ENCODE measurements at regions not wholly inside any gene's neighbourhood (a gene's known extent, or its start where the extent isn't known, plus 50 kb on each side); places are given as distances from the start of the nearest gene placed in this dataset.

DNA sequence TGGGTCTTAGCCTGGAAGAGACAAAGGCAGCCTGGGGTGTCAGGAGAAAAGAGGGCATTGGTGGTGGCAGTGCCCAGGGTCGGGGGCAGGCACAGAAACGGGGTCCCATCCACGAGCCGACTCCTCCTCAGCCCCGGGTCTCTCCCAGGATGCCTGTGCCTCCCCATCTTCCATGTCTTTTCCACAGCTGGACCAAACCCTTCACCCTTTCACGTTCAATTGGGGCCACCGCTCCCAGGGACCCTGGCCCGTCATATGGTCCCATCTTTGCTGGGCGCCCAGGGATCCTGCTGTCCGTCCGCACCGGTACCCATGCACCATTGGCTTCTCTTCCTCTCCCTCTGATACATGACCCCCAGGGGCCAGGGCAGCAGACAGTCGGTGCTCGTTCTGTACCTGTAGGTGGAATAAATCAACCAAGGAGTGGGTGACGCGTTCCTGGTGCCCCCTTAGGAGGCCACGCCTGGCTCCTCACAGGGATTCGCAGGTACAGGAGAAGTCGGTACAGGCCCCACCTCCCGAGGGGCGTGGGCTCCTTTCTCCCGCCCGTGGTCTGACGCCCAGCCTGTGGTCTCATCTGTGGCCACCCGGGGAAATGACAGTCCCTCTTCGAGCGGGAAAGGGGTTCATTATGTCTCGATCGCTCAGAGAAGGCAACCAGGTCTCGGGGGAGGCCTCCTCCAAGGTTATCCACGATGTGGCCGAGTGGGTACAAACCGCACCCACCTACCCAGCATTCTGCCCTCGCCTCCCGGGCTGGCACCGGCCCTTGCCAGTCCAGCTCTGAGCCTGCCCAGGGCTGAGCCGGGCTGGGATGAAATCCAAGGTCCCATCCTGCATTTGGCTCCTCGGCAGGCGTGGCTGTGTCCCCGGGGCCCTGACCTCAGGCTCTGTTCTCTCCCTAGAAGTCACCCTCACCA lies 1493.6 kb downstream of the BRD1 start:
- DNase-seq (ENCODE audit: low spot score), result no peak

- no peak for DNase-seq (ENCODE audit: low spot score)
Observed at GRCh38 chr22:48333323-48333763, 1494.3 kb downstream of the BRD1 start.

DNA sequence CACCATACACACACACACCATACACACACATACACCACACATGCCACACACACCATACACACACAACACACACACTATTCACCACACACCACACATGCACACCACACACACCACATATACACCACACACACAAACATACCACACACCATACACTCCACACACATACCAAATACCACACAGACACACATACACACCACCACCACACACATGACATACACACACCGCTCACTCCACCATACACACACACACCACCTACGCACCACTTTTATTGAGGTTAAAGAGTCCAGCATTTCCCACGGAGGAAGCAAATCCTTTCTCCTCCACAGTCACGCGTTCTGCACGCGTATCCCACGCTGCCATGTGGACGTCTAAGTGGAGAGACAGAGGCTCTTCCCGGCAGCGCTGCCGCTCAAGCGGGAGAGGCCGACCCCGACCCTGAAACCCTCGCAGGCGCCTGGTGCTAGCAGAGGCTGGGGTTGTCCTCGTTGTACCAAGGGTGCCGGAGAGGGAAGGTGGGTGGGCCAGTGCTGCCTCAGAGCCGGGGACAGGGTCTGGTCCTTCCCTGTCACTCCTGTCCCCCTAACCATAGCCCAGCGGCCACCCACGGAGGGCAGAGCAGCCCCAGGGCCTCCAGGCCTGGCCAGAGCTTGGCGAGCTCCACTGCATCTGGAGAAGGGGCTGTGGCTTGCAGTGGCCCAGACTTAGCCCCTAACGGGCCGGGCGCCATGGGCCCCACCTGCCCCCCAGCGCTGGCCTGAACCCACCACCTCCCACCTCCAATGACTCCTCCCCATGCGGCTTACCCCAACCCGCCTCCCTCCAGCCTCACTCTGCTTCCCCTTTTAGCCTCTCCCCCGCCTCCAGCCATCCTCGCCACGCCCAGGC lies 1495.0 kb downstream of the BRD1 start:
- DNase-seq (ENCODE audit: low spot score), result no peak

GRCh38 chr22:48331691-48332220 lies 1495.9 kb downstream of the BRD1 start:
- no peak for DNase-seq (ENCODE audit: low spot score)

DNA sequence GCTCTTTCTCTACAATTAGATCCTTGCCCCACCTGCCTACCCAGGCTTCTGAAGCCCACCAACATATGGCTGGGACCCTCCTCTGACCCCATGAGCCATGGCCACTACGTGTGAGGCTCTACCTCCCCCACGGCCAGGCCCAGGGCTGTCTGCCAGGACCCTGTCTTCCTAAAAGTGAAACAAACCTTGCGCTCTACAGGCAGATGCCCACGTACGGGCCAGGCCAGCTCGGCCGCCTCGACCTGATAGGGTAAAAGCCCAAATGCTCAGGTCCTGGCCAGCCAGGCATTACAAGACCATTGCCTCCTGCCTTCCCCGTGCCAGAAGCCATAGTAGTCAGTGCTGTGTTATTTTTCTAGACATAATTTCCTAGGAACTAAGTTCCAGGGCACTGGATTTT lies 1496.4 kb downstream of the BRD1 start:
- DNase-seq (ENCODE audit: low spot score), result no peak

GRCh38 chr22:48327721-48328120 lies 1500.0 kb downstream of the BRD1 start:
- DNase-seq (ENCODE audit: low spot score), result no peak

- no peak for DNase-seq (ENCODE audit: low spot score)
Observed at GRCh38 chr22:48323746-48324145, 1503.9 kb downstream of the BRD1 start.

DNA sequence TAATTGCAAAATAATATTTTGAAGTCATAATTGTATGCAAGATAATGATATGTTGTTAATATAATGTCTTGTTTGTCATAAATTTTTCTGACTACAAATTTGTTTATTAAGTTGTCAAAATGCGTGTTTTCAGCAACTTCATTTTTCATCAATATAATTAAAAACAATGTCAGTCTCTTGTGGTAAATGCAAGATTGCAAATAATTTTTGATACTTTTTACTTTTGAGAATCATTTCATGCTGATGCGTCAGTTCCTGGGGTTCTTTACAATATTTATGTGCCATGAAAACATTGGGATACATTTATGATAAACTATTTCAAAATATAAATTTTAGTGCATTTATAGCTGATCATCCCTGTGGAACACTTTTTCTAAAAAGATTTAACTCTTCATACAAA lies 1504.8 kb downstream of the BRD1 start:
- DNase-seq (ENCODE audit: low spot score), result no peak

- no peak for DNase-seq (ENCODE audit: low spot score)
Observed at GRCh38 chr22:48321986-48322545, 1505.6 kb downstream of the BRD1 start.

- no peak for DNase-seq (ENCODE audit: low spot score)
Observed at GRCh38 chr22:48320683-48321451, 1506.8 kb downstream of the BRD1 start.

GRCh38 chr22:48320048-48320682 lies 1507.5 kb downstream of the BRD1 start:
- DNase-seq (ENCODE audit: low spot score), result no peak

- no peak for DNase-seq (ENCODE audit: low spot score)
Observed at GRCh38 chr22:48319321-48320047, 1508.2 kb downstream of the BRD1 start.

DNA sequence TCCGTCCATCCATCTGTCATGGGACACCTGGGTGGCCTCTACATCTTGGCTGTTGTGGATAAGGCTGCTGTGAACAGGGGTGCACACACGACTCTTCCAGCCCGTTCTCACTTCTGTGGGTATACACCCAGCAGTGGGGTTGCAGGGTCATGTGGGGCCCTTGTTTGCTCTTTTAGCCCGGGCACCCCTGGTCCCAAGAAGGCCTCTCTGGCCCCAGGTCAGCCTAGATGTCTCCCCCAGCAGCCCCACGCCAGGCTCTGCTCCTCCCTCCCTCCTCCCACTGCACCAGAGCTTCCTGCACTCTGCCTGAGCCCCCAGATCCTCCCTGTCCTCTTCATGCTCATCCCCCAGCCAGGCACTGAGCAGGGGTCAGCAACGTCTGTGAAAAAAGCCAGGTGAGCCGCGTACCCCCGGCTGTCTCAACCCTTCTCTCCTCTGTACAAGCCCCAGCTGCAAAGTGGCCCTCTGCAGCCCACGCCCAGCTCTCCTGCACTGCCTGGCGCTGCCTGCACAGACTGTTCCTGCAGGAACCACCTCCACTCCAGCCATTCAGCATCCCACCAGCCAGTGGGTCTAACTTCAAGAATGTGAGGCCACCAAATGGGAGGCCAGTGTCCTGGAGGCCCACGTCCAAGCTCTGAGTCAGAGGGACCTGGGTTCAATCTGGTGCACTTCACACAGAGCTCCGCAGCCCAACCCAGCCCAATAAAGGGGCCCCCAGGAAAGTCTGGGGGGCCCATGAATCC lies 1508.9 kb downstream of the BRD1 start:
- no peak for DNase-seq (ENCODE audit: low spot score)

DNA sequence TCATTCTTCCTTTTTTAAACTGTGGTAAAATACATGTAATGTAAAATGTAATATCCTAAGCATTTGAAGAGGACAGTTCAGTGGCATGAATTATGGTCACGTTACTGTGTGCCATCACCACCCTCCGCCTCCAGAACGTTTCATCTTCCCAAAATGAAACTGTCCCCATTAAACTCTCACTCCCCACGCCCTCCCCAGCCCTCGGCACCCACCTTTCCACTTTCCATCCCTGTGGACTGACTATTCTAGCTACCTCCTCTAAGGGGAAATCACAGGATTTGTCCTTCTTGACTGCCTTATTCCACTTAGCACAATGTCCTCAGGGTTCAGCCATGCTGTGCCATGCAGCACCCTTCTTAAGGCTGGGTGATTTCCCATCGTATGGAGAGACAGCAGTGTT lies 1509.5 kb downstream of the BRD1 start:
- no peak for DNase-seq (ENCODE audit: low spot score)

GRCh38 chr22:48316257-48317250 lies 1511.1 kb downstream of the BRD1 start:
- no peak for DNase-seq (ENCODE audit: low spot score)

- DNase-seq (ENCODE audit: low spot score), result no peak
Observed at GRCh38 chr22:48315439-48316256, 1512.0 kb downstream of the BRD1 start.

DNA sequence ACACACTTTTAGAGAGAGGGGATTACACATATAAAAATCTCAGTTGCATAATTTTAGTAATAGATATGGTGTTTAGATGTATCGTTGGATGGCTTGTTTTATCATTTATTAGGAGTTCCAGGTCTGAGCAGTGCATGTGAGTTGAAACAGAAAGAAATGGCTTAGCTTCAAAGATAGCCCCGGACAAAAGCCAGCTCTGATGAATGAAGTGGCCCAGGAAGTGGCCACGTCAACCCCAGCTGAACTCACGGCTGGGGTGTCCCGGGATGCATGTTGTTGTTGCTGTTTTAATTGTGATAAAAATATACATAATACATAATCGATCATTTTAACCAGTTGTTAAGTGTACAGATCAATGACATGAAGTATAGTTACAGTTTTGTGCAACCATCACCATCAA lies 1513.6 kb downstream of the BRD1 start:
- no peak for DNase-seq (ENCODE audit: low spot score)

All from HT-29 (cell line).